Astrocyte (in vitro differentiated cells and primary cell): ENCODE measurements at regions not wholly inside any gene's neighbourhood (a gene's known extent, or its start where the extent isn't known, plus 50 kb on each side); places are given as distances from the start of the nearest gene placed in this dataset.

Experiments used
- DNase-seq: peaks from one replicate; pipeline ENCODE4 v3.0.0-alpha.2; 2010; ENCODE audit warnings: low read depth
- FAIRE-seq: peaks from 2 replicates; lab custom pipeline; 2011; peaks lifted over from hg19 to GRCh38; lab: Jason Lieb, UNC
- H2AFZ ChIP-seq: 2 replicates; pipeline ENCODE4 v1.6.0; 2012; ENCODE audit warnings: low read depth, low read length, inconsistent platforms
- H3K27ac ChIP-seq: 2 replicates; pipeline ENCODE4 v1.5.1; 2011; ENCODE audit warnings: low read depth, low read length, inconsistent platforms
- H3K27me3 ChIP-seq: 2 replicates; pipeline ENCODE4 v1.6.0; 2011; ENCODE audit warnings: low read length, inconsistent platforms; ENCODE audit not compliant: insufficient read depth
- H3K36me3 ChIP-seq: 2 replicates; pipeline ENCODE4 v1.5.1; 2011; ENCODE audit warnings: low read length, inconsistent platforms; ENCODE audit not compliant: insufficient read depth
- H3K4me1 ChIP-seq: 2 replicates; pipeline ENCODE4 v1.5.1; 2011; ENCODE audit warnings: low read length, inconsistent platforms; ENCODE audit not compliant: insufficient read depth
- H3K4me2 ChIP-seq: 2 replicates; pipeline ENCODE4 v1.6.0; 2012; ENCODE audit warnings: low read length, inconsistent platforms
- H3K4me3 ChIP-seq: 2 replicates; pipeline ENCODE4 v1.5.1; 2011; ENCODE audit warnings: low read depth, mild to moderate bottlenecking, low read length, inconsistent platforms; ENCODE audit not compliant: insufficient read depth
- H3K79me2 ChIP-seq: 2 replicates; pipeline ENCODE4 v1.6.0; 2012; ENCODE audit warnings: mild to moderate bottlenecking, low read length, inconsistent platforms; ENCODE audit not compliant: insufficient read depth
- H3K9ac ChIP-seq: 2 replicates; pipeline ENCODE4 v1.6.0; 2012; ENCODE audit warnings: mild to moderate bottlenecking, low read length, inconsistent platforms
- H3K9me3 ChIP-seq: 2 replicates; pipeline ENCODE4 v1.5.1; 2012; ENCODE audit warnings: low read depth, mild to moderate bottlenecking, low read length, inconsistent platforms; ENCODE audit not compliant: insufficient read depth
- H4K20me1 ChIP-seq: 2 replicates; pipeline ENCODE4 v1.6.0; 2012; ENCODE audit warnings: low read length, inconsistent platforms; ENCODE audit not compliant: insufficient read depth
- H3K27ac Mint-ChIP-seq: one replicate; pipeline ENCODE4 v1.8.0; 2021; ENCODE audit warnings: mild to moderate bottlenecking, mixed read lengths; ENCODE audit not compliant: unreplicated experiment
- H3K27me3 Mint-ChIP-seq: one replicate; pipeline ENCODE4 v1.8.0; 2021; ENCODE audit warnings: low read depth, mixed read lengths; ENCODE audit not compliant: unreplicated experiment
- H3K36me3 Mint-ChIP-seq: one replicate; pipeline ENCODE4 v1.8.0; 2021; ENCODE audit warnings: low read depth, mixed read lengths; ENCODE audit not compliant: unreplicated experiment
- H3K4me1 Mint-ChIP-seq: one replicate; pipeline ENCODE4 v1.8.0; 2021; ENCODE audit warnings: low read depth, mixed read lengths; ENCODE audit not compliant: unreplicated experiment
- H3K4me3 Mint-ChIP-seq: one replicate; pipeline ENCODE4 v1.8.0; 2021; ENCODE audit warnings: mild to moderate bottlenecking, moderate library complexity, mixed read lengths; ENCODE audit not compliant: unreplicated experiment
- H3K9me3 Mint-ChIP-seq: one replicate; pipeline ENCODE4 v1.8.0; 2021; ENCODE audit warnings: mild to moderate bottlenecking, mixed read lengths; ENCODE audit not compliant: unreplicated experiment
- EZH2 ChIP-seq: IDR thresholded peaks from 2 replicates; pipeline ENCODE4 v1.6.1; 2012; ENCODE audit warnings: mild to moderate bottlenecking, low read length, inconsistent platforms; ENCODE audit not compliant: insufficient read depth
- TF ChIP-seq, protein P1 (sequence below): IDR thresholded peaks from 2 replicates; pipeline ENCODE4 v1.5.1; 2011; ENCODE audit warnings: low read depth, mild to moderate bottlenecking, inconsistent platforms, low read length, moderate library complexity; ENCODE audit not compliant: insufficient read depth

GRCh38 chr11:82577246-82577645 lies 156.4 kb downstream of the FAM181B start:
- H3K4me3 Mint-ChIP-seq, result no peak overlapping the region
- FAIRE-seq, result no peak
- no peaks in the 10 kb centered on the region for H3K36me3 ChIP-seq

DNA sequence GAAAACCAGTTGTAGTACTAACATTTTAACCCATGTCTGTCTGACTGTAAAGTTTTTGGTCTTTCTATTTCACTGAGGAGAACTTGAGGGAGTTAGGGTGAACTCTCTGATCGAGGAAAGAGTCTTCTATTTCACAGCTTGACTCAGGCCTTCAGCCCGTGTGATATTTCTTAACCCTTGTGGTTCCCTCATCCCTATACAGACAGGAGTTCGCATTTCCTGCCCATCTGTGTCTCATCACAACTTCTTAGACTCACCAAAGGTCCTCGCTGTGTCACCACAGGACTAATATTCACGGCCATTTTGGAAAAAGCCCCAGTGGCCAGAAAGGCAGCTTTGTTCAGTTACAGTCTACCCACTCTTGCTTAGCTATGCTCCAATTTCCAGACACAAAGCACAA lies 172.8 kb downstream of the FAM181B start:
- Histone ChIP-seq H4K20me1 (no peaks in the 10 kb centered on the region), H3K4me2 (no peak overlapping the region), H2AFZ (no peak overlapping the region), H3K27me3 (no peaks in the 10 kb centered on the region), H3K36me3 (no peaks in the 10 kb centered on the region), H3K79me2 (no peaks in the 10 kb centered on the region), H3K4me1 (no peaks in the 10 kb centered on the region), H3K9me3 (no peaks in the 10 kb centered on the region), H3K9ac (no peak overlapping the region), H3K4me3 (no peak overlapping the region), H3K27ac (no peak overlapping the region)
- H3K9me3 Mint-ChIP-seq, result no peaks in the 10 kb centered on the region
- DNase-seq (no peak), FAIRE-seq (no peak)
- H3K4me3 Mint-ChIP-seq, result no peak overlapping the region
- no peak overlapping the region for H3K27ac Mint-ChIP-seq
- H3K36me3 Mint-ChIP-seq, result no peaks in the 10 kb centered on the region
- H3K4me1 Mint-ChIP-seq, result no peaks in the 10 kb centered on the region
- TF ChIP-seq, protein P1, sequence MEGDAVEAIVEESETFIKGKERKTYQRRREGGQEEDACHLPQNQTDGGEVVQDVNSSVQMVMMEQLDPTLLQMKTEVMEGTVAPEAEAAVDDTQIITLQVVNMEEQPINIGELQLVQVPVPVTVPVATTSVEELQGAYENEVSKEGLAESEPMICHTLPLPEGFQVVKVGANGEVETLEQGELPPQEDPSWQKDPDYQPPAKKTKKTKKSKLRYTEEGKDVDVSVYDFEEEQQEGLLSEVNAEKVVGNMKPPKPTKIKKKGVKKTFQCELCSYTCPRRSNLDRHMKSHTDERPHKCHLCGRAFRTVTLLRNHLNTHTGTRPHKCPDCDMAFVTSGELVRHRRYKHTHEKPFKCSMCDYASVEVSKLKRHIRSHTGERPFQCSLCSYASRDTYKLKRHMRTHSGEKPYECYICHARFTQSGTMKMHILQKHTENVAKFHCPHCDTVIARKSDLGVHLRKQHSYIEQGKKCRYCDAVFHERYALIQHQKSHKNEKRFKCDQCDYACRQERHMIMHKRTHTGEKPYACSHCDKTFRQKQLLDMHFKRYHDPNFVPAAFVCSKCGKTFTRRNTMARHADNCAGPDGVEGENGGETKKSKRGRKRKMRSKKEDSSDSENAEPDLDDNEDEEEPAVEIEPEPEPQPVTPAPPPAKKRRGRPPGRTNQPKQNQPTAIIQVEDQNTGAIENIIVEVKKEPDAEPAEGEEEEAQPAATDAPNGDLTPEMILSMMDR, result no peak
- no peak for TF ChIP-seq EZH2
- peaks cover 1% of the 10 kb centered on the region for H3K27me3 Mint-ChIP-seq

More at GRCh38 chr11:82577246-82577645, 156.4 kb downstream of the FAM181B start:
- Histone ChIP-seq H3K4me2 (no peak overlapping the region), H3K9me3 (no peaks in the 10 kb centered on the region), H3K27me3 (no peaks in the 10 kb centered on the region), H3K79me2 (no peaks in the 10 kb centered on the region), H4K20me1 (no peaks in the 10 kb centered on the region), H3K4me3 (no peak overlapping the region), H2AFZ (no peak overlapping the region), H3K27ac (no peak overlapping the region), H3K4me1 (no peaks in the 10 kb centered on the region), H3K9ac (no peak overlapping the region)
- no peak overlapping the region for H3K27ac Mint-ChIP-seq
- no peaks in the 10 kb centered on the region for H3K9me3 Mint-ChIP-seq
- peaks cover 12% of the 10 kb centered on the region for H3K27me3 Mint-ChIP-seq
- H3K4me1 Mint-ChIP-seq, result no peaks in the 10 kb centered on the region
- TF ChIP-seq, protein P1, result no peak
- no peak for TF ChIP-seq EZH2
- DNase-seq, result no peak
- no peaks in the 10 kb centered on the region for H3K36me3 Mint-ChIP-seq

DNA sequence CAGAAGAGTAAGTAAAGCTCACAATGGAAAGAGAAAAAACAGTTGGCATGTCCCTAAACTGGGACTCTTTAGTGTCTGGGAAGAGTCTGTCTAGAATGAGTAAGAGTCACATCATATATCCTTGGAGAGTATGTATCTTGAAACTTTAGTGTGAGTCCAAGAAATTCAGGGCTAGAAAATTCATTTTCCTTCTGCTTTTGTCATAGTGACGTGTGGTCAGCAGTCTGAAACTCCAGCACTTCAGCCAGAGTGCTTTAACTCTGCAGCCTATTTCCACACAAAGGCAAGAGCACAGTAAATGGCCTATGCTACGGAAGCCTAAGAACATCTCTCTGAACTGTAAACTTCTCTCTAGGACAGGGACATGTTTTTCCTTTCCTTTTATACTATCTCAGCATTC lies 174.1 kb downstream of the FAM181B start:
- Histone ChIP-seq H3K4me3 (no peak overlapping the region), H3K9ac (no peak overlapping the region), H3K4me1 (no peaks in the 10 kb centered on the region), H3K79me2 (no peaks in the 10 kb centered on the region), H3K36me3 (no peaks in the 10 kb centered on the region), H3K27me3 (no peaks in the 10 kb centered on the region), H4K20me1 (no peaks in the 10 kb centered on the region), H3K27ac (no peak overlapping the region), H3K9me3 (no peaks in the 10 kb centered on the region), H3K4me2 (no peak overlapping the region), H2AFZ (no peak overlapping the region)
- TF ChIP-seq EZH2, result no peak
- TF ChIP-seq, protein P1, result no peak
- Mint-ChIP-seq H3K4me3 (no peak overlapping the region), H3K36me3 (no peaks in the 10 kb centered on the region), H3K27ac (no peak overlapping the region), H3K4me1 (no peaks in the 10 kb centered on the region), H3K9me3 (no peaks in the 10 kb centered on the region), H3K27me3 (no peaks in the 10 kb centered on the region)
- no peak for DNase-seq
- no peak for FAIRE-seq
